Kidney tubule cell (primary cell): ENCODE measurements at regions not wholly inside any gene's neighbourhood (a gene's known extent, or its start where the extent isn't known, plus 50 kb on each side); places are given as distances from the start of the nearest gene placed in this dataset.

Source experiments
- DNase-seq: peaks from one replicate; pipeline ENCODE4 v3.0.0-alpha.2; 2018; ENCODE audit warnings: low spot score

DNA sequence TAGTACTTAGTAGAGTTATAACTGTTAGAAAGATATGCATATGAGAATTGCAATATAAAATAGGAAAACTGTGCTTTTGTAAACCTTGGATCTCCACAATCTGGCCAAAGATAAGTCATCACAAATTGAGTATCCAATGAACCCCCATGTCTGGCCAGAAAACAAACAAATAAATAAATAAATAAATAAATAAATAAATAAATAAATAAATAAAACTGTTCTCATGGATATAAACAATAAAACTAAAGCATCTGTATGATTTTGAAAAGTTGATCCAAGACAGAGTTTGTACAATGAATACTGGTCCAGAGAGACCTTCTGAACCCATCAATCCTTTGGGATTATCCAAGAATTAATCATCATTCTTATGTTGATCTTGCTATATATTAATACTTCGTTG is 367.6 kb upstream of the CDH9 start:
- no peak for DNase-seq

DNA sequence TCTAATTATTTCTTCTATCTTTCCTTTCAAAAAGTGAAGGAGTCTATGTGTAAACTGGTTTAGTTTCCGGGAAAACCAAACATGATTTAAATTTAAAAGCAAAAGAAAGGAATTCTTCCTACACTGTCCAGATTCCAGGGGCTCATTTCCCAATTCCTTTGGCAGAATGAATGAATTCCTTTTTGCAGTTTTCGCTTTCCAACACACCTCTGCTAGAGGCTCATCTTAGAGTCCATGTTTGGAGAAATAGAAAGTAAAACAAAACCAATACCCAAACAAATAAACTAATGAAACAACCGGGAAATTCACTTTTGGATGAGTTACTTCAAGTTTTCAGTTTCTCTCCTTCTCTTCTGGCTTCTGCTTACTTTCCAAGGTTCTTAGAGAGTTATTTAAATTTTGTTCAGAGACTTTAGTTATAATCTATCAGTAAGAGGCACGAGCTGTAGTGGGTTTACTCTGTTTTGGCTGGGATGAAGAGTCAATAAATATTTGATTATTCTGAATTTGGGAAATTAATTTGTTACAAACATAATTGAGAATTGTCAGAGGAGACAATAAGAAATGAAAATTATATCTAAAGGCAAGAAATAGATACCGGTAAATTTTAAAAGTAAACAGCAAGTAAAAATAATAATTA is 365.0 kb upstream of the CDH9 start:
- DNase-seq: no peak

DNA sequence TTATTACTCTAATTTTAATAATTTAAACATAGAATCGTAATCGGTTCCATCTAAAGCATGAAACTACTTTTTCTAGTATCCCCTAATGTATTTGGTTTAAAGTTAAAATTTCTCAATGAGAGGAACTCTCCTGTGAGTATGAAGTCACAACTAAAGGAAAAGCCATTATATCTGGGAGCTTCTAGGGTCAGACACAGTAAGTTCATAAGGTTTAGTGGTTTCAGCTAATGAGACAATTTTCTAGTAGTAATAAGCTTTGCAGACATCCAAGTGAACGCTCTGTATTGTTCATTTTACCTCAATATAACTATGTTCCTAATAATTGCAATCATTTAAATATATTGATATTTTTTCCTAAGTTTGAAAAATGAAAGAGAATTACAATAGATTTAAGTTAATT is 364.4 kb upstream of the CDH9 start:
- no peak for DNase-seq

DNA sequence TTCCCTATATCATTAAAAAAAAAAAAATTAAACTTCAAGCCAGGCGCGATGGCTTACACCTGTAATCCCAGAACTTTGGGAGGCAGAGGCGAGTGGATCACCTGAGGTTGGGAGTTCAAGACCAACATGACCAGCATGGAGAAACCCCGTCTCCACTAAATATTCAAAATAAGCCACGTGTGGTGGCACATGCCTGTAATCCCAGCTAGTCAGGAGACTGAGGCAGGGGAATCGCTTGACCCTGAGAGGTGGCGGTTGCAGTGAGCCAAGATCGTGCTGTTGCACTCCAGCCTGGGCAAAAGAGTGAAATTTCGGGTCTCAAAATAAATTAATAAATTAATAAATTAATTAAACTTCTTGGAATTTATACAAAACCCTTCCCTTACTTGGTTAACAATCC is 358.6 kb upstream of the CDH9 start:
- no peak for DNase-seq

DNA sequence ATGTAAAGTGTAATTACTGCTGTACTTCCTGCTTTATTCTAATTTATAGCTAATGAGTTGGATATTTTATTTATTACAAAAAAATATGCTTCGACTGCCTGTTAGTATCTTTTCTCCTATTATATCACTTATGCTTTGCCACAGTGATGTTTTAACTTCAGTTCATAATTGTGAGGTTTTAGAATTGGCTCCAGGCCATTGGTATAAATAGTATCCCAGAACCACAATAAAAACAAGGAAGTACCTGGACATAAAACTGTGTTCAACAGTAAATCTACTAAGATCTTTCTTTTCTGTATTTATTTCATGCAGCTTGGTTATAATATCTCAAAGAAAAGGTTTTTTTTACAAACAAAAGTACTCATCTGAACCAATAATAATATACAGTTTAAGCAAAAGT is 354.3 kb upstream of the CDH9 start:
- DNase-seq: no peak

DNA sequence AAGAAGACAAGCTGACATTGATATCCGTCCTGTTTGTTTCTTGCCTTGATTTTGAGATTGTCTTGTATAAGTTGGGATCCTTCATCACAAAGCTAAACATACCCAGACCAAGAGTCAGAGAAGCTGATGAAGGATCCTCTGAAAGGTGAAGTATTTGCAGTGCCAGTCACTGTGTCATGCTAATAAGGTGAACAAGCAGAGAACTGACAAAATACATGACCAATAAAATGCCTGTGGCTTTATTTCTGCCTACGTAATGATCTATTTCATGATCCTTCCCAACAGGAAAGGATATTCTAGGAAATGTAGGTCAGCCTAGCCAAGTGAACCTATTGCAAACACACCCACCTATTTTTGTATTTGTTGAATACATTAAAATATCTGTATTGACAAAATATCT is 351.3 kb upstream of the CDH9 start:
- peak; percentile 61 for DNase-seq

DNA sequence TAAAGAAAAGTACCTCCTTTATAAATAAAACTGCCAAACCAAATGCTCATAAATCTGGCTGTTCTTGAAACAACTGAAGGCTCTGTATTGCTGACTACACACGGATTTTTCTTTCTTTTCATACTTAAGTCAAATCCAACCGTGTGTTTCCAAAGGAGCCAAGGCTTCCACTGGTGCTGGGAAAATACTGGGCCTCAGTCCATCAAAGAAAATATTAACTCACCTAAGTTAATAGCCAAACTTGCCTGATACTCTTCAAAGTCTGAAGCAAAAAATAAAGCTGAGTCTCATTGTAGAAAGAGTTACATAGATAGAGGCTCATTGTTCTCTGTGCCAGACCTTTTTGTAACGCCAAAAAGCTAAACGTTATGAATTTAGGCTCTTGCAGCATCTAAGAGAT is 350.4 kb upstream of the CDH9 start:
- DNase-seq: peak; percentile 58

DNA sequence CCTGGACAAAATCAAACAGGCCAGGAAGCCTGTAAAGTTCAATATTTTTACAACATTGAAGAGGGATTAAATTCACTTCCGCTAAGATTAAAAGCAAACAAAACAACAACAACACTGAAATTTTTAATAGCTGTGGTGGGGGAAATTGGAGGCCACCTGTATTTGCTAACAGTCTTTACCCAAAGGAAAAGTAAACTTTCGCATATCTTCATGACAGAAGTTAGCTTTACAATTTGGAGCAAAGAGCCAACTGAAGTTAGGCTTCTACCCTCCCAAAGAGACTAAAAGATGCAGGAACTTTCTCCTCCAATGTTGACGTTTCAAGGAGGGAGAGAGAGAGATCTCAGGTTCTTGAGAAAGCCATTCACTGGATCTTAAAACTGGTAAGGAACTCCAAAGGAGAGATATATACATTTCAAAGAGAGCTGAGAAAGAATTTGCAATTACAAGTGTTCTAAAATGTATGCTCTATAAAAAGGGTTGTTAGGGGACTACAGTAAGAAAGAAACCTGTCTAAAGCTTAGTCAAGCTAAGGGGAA is 349.2 kb upstream of the CDH9 start:
- DNase-seq: no peak

DNA sequence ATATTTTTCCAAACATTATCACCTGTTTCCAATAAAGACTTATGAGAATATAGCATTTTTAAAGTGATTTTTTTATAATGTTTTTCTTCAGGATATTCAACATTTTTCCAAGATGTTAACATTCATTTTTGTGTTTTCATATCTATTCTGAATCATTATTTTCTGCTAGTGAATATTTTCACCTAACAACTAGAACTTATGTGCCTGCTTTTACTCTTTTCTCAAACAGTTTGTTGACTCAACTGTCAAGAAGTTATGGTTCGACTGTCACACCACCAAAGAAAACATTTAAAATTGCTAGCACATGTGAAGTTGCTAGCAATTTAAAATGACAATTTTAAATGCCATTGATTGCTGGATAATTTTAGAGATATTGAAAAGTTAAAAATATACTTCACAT is 343.3 kb upstream of the CDH9 start:
- no peak for DNase-seq

DNA sequence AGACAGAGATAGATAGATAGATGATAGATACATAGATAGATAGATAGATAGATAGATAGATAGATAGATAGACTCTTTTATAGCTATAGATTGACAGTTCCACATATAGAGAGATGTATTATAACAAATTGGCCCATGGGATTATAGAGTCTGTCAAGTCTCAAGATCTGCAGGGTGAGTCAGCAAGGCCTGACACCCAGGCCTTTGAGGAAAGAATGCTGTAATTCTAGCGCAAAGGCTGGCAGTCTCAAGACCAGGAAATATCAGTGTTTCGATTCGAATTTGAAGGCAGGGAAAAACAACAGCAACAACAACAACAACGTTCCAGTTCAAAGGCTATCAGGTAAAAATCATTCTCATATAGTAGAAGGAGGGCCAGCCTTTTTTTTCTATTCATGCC is 339.2 kb upstream of the CDH9 start:
- no peak for DNase-seq

DNA sequence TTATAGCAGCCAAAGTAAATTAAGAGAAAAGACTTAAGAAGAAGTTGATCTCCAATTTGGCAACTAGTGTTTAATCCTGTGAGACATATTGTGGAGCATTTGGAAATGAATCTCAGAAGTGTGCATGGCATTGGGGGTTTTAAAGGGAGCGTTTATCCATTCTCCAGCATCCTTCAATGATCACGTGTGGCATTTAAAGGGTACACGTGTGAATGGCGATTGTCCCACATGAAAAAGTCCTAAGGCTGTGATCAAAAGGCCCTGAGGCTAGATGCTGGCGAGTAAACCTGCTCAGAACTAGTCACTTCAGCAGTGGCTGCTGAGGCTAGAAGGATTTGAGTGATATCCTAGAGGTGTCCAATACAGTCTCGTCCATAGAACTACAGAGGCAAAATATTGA is 315.6 kb upstream of the CDH9 start:
- DNase-seq: no peak

DNA sequence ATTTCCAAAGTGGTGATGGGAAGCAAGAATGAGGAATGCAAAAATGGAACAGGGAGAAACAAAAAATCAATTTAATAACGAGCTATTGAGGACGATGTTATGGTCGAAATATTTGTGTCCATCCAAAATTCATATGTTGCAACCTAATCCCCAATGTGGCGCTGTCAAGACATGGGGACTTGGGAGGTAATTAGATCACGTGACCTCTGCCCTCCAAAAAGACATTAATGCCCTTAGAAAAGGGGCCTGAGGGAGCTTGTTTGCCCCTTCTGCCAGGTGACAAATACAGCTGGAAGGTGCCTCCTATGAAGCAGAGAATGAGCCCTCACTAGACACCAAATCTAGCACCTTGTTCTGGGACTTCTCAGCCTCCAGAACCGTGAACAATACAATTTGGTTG is 315.2 kb upstream of the CDH9 start:
- no peak for DNase-seq

DNA sequence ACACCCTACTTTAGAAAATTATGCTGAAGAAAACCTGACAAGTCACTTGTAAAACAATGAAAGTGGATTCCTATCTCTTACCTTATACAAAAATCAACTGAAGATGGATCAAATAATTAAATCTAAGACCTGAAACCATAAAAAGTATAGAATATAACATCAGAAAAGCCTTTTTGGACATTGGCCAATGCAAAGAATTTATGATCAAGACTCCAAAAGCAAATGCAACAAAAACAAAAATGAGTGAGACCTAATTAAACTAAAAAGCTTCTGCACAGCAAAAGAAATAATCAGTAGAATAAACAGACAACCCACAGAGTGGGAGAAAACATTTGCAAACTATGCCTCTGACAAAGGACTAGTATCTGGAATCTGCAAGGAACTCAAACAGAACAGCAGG is 303.0 kb upstream of the CDH9 start:
- DNase-seq: no peak

DNA sequence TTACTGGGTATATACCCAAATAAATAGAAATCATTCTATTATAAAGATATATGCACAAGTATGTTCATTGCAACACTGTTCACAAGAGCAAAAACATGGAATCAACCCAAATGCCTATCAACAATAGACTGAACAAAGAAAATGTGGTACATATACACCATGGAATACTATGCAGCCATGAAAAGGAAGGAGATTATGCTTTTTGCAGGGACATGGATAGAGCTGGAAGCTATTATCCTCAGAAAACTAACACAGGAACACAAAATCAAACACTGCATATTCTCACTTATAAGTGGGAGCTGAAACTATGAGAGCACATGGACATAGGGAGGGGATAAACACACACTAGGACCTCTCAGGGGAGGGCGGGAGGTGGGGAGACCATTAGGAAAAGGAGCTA is 298.4 kb upstream of the CDH9 start:
- no peak for DNase-seq

DNA sequence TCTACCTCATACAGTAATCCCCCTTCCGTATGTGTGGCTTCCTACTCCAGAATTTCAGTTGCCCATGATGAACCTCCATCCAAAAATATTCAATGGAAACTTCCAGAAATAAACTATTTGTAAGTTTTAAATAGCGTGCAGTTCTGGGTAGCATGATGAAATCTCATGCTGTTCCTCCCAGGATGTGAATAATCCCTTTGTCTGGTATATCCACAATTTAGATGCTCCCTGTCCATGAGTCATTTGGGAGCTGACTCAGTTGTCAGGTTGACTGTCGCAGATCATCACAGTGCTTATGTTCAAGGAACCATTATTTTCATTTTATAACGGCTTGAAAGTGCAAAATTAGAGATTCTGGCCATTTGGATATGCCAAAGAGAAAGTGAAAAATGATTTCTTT is 290.1 kb upstream of the CDH9 start:
- peak; percentile 75 for DNase-seq

DNA sequence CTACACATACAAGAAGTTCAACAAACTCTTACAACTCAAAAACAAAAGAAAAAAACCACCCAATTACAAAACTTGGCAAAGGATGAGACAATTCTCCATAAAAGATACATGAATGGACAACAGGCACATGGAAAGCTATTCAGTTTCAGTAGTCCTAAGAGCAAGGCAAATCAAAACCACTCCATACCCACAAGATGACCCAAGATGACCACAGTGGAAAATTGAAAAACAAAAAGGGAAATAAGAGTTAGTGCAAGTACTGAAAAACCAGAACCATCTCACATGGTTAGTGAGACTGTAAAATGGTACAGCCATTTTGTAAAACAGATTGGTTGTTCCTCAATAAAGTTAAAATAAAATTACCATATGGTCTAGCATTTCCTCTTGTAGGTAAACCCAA is 287.1 kb upstream of the CDH9 start:
- DNase-seq: no peak

DNA sequence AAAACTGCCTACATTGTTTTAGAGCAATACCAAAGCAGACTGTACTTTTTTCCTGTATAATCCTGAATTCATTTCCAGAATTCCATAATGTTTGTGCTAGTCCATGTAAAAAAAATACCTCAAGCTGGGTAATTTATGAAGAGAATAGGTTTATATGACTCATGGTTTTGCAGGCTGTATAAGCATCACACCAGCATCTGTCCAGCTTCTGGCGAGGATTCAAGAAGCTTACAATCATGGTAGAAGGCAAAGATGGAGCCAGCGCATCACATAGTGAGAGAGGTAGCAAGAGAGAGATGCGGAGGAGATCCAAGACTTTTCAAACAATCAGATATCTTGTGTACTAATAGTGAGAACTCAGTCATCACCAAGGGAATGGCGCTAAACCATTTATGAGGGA is 280.3 kb upstream of the CDH9 start:
- no peak for DNase-seq

DNA sequence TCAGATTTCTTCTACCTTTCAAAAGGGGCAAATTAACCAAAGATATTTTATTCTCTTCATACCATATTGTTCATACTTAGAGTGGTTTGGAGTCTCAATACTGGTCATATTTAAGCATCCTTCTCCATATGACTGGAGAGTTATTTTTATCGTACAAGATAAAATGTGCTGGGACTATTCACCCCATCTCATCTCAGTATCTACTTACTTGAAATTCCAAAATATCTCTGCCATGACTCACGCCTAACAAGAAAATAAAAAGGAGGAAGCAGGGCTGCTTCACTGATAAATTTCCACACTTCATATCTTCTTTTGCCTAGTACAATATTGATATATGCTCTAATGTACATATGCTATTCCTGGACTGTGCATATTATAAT is 277.9 kb upstream of the CDH9 start:
- peak; percentile 63 for DNase-seq

DNA sequence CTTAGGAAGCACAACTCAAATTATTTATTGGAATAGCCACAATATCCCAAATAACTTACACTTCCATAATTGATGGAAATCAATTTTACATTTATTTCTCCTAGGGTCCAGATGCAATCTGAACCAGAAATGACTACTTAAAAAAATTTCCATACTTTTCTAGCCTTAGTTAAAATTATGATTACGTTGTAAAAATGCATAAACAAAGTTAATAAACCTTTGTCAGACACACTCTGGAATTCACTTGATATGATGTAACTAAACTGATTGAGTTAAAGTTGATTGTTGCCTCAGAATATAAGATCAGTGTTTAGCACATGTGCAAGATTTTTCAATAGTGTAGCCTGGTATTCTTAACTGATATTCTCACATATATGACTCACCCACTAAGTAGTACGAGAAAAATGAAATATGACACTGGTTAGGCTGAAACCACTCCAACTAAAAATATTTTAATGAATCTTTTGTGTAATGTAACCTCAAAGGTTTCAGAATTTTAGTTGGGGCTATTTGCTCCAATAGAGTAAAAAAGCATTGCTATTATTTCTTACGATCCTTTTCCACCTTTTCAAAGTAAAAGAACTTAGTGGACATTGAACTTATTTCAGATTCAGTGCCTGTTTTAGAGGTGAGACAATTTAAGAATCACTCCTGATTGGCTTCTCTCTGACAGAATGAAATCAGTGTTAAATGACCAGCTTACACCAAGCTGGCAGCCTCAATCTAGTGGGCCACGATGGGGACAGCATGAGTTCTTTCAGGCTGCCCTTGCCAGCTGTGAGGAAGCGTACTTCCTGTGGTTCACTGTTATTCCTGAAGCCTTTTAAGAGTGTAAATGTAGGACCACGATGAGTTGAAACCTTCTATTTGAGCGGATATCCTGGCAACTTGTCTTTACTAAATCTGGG is 277.2 kb upstream of the CDH9 start:
- DNase-seq: peak; percentile 4

DNA sequence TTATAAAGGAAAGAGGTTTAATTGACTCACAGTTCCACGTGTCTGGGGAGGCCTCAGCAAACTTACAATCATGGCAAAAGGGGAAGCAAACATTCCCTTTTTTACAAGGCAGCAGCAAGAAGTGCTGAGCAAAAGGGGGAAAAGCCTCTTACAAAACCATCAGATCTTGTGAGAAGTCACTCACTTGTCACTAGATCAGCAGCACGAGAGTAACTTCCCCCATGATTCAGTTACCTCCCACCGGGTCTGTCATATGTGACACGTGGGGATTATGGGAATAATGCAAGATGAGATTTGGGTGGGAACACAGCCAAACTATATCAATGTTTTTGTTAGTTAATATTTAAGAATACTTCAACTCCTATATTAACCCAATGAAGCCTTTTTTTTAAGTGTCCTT is 275.2 kb upstream of the CDH9 start:
- no peak for DNase-seq

DNA sequence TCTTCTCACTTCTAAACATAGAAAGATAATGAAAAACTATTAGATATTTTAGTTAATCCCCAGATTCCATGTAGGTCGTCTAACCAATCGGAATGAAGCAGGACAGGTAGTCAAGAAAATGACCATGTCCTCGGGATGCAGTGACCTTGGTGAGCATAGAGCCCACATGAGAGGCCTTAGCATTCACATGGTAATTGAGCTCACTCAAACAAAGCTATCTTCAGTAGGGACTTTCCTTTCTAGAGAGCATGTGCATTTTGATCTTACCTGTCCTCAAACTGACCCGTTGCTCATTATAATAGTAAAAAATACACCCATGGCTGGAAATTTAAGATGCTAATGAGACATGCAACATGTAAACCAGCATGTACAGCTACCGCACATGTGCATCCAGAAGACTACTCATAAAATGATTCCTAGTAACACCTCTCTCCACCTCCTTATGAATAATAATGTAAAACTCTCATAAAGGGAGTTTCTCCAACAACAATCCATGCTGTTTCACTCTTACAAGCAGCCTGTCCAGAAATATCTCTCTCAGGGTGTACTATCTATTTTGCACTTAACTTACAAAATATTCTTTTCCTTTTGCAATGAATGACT is 274.0 kb upstream of the CDH9 start:
- no peak for DNase-seq

DNA sequence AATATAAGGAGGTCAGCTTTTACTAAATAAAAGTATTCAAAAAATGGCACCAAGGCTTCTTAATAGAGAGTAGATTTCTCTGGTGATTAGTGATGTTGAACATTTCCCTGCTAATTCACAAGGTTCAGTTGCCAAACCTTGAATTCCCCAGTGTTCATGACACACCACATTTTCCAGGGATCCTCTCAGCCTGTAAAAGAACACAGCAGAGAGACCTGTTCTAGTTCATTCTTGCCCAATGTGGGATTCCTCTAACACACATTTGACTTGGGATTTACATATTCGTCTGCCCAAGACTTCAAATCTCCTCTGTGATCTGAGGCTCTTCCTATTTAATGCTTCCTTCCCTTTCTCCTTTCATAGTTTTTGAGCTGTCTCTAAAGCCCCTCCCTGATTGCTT is 273.2 kb upstream of the CDH9 start:
- DNase-seq: peak; percentile 11

DNA sequence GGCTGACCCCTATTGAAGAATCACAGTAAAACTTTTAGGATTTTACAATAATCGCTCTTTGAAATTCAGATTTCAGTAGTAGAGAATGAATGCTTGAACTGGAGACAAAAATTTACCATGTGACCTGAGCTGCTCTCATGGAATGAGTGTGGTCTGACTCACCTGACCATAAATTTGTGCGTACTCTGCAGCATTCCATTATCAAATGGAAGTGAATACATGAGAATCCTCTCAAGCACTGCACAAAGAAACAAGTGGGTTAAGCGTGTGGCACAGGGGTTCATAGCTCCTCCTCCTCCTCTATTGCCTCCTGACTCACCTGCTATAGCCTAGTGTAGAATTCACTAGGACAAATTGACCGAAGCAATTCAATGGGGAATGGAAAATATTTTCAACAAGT is 269.8 kb upstream of the CDH9 start:
- peak; percentile 81 for DNase-seq
